Keratinocyte (primary cell): ENCODE measurements at regions not wholly inside any gene's neighbourhood (a gene's known extent, or its start where the extent isn't known, plus 50 kb on each side); places are given as distances from the start of the nearest gene placed in this dataset.

Source experiments
- DNase-seq: peaks from one replicate; pipeline ENCODE4 v3.0.0-alpha.2; 2011; ENCODE audit warnings: low read depth, missing footprints, low spot score
- FAIRE-seq: peaks from 2 replicates; lab custom pipeline; 2011; peaks lifted over from hg19 to GRCh38; lab: Jason Lieb, UNC
- H2AFZ ChIP-seq: 2 replicates; pipeline ENCODE4 v1.6.0; 2012; ENCODE audit warnings: low read length, control low read depth, inconsistent platforms; ENCODE audit not compliant: control insufficient read depth
- H3K27ac ChIP-seq: 2 replicates; pipeline ENCODE4 v1.5.1; 2011; ENCODE audit warnings: low read length; ENCODE audit not compliant: control insufficient read depth, insufficient read depth
- H3K27me3 ChIP-seq: 3 replicates; pipeline ENCODE4 v1.6.0; 2011; ENCODE audit warnings: low read length; ENCODE audit not compliant: control insufficient read depth, insufficient read depth; ENCODE audit errors: extremely low read depth
- H3K36me3 ChIP-seq, 2 experiments: 2 replicates in 1 of 2; 3 replicates in 1 of 2; pipeline ENCODE4 v1.5.1; 2011; ENCODE audit warnings: low read length in 2 of 2, mild to moderate bottlenecking in 1 of 2; ENCODE audit not compliant: control insufficient read depth in 2 of 2, insufficient read depth in 2 of 2; ENCODE audit errors: extremely low read depth in 1 of 2
- H3K4me1 ChIP-seq: 3 replicates; pipeline ENCODE4 v1.5.1; 2011; ENCODE audit warnings: low read length; ENCODE audit not compliant: control insufficient read depth, insufficient read depth; ENCODE audit errors: extremely low read depth
- H3K4me2 ChIP-seq: 3 replicates; pipeline ENCODE4 v1.6.0; 2011; ENCODE audit warnings: low read depth, low read length; ENCODE audit not compliant: control insufficient read depth, insufficient read depth; ENCODE audit errors: extremely low read depth
- H3K4me3 ChIP-seq, 3 experiments: fragments of 200-600 bp in 1 of 3; sonication (generic) in 1 of 3; 2 replicates in 2 of 3; 3 replicates in 1 of 3; pipeline ENCODE4 v1.5.1; 2011 to 2016; ENCODE audit warnings: low read length in 3 of 3, mild to moderate bottlenecking in 3 of 3, control low read depth in 2 of 3, inconsistent platforms in 1 of 3, low read depth in 1 of 3, mixed read lengths in 1 of 3, mixed run types in 1 of 3, moderate library complexity in 1 of 3; ENCODE audit not compliant: control insufficient read depth in 2 of 3, insufficient read depth in 2 of 3; ENCODE audit errors: extremely low read depth in 1 of 3
- H3K79me2 ChIP-seq: 2 replicates; pipeline ENCODE4 v1.6.0; 2012; ENCODE audit warnings: low read length; ENCODE audit not compliant: control insufficient read depth, insufficient read depth
- H3K9ac ChIP-seq: 3 replicates; pipeline ENCODE4 v1.6.0; 2011; ENCODE audit warnings: low read length; ENCODE audit not compliant: control insufficient read depth, insufficient read depth; ENCODE audit errors: extremely low read depth
- H3K9me1 ChIP-seq: 3 replicates; pipeline ENCODE4 v1.6.0; 2011; ENCODE audit warnings: low read length; ENCODE audit not compliant: control insufficient read depth, insufficient read depth; ENCODE audit errors: extremely low read depth
- H3K9me3 ChIP-seq: 2 replicates; pipeline ENCODE4 v1.5.1; 2012; ENCODE audit warnings: low read depth, low read length; ENCODE audit not compliant: control insufficient read depth
- H4K20me1 ChIP-seq: 3 replicates; pipeline ENCODE4 v1.6.0; 2011; ENCODE audit warnings: low read length; ENCODE audit not compliant: control insufficient read depth, insufficient read depth; ENCODE audit errors: extremely low read depth
- CTCF ChIP-seq, 3 experiments: IDR thresholded peaks in 1 of 3; conservative IDR thresholded peaks in 1 of 3; optimal IDR thresholded peaks in 1 of 3; 2 replicates in 2 of 3; 3 replicates in 1 of 3; pipeline versions ENCODE3 to v1.5.1; 2011; ENCODE audit warnings: low read length in 3 of 3, mild to moderate bottlenecking in 3 of 3, moderate library complexity in 2 of 3, control low read depth in 1 of 3, inconsistent platforms in 1 of 3; ENCODE audit not compliant: insufficient read depth in 2 of 3; ENCODE audit errors: extremely low read depth in 1 of 3
- EZH2 ChIP-seq: IDR thresholded peaks from one replicate; pipeline ENCODE4 v1.6.1; 2012; ENCODE audit warnings: inconsistent platforms, mild to moderate bottlenecking, low read length, moderate library complexity
- dilution Hi-C: fragments of 300-500 bp; cut with MboI; formaldehyde crosslinking; loops from one replicate; pipeline ENCODE4 v1.7.0; 2020; ENCODE audit warnings: low sequenced_read_pairs; ENCODE audit not compliant: extremely low pct_ligation_motif_present

GRCh38 chr14:88951370-88951769 is 126.9 kb downstream of the TTC8 start:
- H3K4me3 ChIP-seq, result no peak overlapping the region
- H3K27ac ChIP-seq, result no peak overlapping the region
- no peak for DNase-seq
- TF ChIP-seq CTCF (optimal IDR thresholded peaks at IDR 0.05 in 1 of 3, IDR thresholded peaks at IDR 0.05 in 1 of 3, conservative IDR thresholded peaks at IDR 0.05 in 1 of 3; ENCODE audit: extremely low read depth in 1 of 3, insufficient read depth in 2 of 3, low read length in 3 of 3), result no peak
- no peak for TF ChIP-seq EZH2
- H3K9me1 ChIP-seq, result no peaks in the 10 kb centered on the region
- no peak overlapping the region for H3K4me2 ChIP-seq
- dilution Hi-C loops, result no loop called here
- no peaks in the 10 kb centered on the region for H3K36me3 ChIP-seq
- H3K4me1 ChIP-seq, result no peaks in the 10 kb centered on the region
- H4K20me1 ChIP-seq, result no peaks in the 10 kb centered on the region
- H3K9ac ChIP-seq, result no peak overlapping the region
- FAIRE-seq, result no peak
- H3K27me3 ChIP-seq, result no peaks in the 10 kb centered on the region
- no peaks in the 10 kb centered on the region for H3K79me2 ChIP-seq
- no peak overlapping the region for H2AFZ ChIP-seq
- H3K9me3 ChIP-seq, result no peaks in the 10 kb centered on the region

- no peaks in the 10 kb centered on the region for H3K4me1 ChIP-seq
- no peak overlapping the region for H3K9ac ChIP-seq
Observed at GRCh38 chr14:88952901-88953300, 128.4 kb downstream of the TTC8 start.

More at GRCh38 chr14:88952901-88953300, 128.4 kb downstream of the TTC8 start:
- no peak for TF ChIP-seq EZH2
- no peak for TF ChIP-seq CTCF (optimal IDR thresholded peaks at IDR 0.05 in 1 of 3, IDR thresholded peaks at IDR 0.05 in 1 of 3, conservative IDR thresholded peaks at IDR 0.05 in 1 of 3; ENCODE audit: extremely low read depth in 1 of 3, insufficient read depth in 2 of 3, low read length in 3 of 3)
- DNase-seq (no peak), FAIRE-seq (no peak)
- H3K9me3 ChIP-seq, result no peaks in the 10 kb centered on the region
- no peaks in the 10 kb centered on the region for H3K79me2 ChIP-seq
- dilution Hi-C loops, result no loop called here
- H3K4me3 ChIP-seq, result no peak overlapping the region
- no peak overlapping the region for H3K27ac ChIP-seq
- no peaks in the 10 kb centered on the region for H4K20me1 ChIP-seq
- H2AFZ ChIP-seq, result no peak overlapping the region
- no peaks in the 10 kb centered on the region for H3K36me3 ChIP-seq
- no peak overlapping the region for H3K4me2 ChIP-seq
- H3K27me3 ChIP-seq, result no peaks in the 10 kb centered on the region
- H3K9me1 ChIP-seq, result no peaks in the 10 kb centered on the region
